ENCODE measurements at regions not wholly inside any gene's neighbourhood (a gene's known extent, or its start where the extent isn't known, plus 50 kb on each side); places are given as distances from the start of the nearest gene placed in this dataset.

DNA sequence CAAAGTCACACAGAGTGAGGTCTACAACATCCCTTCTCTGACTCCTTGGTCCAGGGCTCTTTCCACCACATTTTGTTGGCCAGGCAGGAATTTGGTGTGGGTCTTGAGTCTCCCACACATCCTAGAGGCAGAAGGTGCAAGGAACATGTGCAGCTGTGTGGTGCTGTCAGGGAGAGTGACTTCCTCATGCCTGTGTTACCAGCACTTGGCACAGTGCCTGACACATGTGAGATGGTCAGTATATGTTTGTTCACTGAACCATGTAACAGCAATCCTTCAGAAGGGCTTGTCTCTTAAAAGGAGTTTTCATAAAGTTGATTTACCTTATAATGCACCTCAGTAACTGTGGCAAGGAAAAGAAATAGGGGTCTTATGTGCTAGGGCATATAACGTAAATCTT is 168.5 kb downstream of the CDC5L start:
- TF ChIP-seq POLR2A (IDR thresholded peaks at IDR 0.05) = no peak
- TF ChIP-seq, protein P1, sequence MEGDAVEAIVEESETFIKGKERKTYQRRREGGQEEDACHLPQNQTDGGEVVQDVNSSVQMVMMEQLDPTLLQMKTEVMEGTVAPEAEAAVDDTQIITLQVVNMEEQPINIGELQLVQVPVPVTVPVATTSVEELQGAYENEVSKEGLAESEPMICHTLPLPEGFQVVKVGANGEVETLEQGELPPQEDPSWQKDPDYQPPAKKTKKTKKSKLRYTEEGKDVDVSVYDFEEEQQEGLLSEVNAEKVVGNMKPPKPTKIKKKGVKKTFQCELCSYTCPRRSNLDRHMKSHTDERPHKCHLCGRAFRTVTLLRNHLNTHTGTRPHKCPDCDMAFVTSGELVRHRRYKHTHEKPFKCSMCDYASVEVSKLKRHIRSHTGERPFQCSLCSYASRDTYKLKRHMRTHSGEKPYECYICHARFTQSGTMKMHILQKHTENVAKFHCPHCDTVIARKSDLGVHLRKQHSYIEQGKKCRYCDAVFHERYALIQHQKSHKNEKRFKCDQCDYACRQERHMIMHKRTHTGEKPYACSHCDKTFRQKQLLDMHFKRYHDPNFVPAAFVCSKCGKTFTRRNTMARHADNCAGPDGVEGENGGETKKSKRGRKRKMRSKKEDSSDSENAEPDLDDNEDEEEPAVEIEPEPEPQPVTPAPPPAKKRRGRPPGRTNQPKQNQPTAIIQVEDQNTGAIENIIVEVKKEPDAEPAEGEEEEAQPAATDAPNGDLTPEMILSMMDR (IDR thresholded peaks at IDR 0.05) = no peak
- no peak for DNase-seq
- peaks cover 0 to 3% of the 10 kb centered on the region in 2 donors for H3K27me3 ChIP-seq
- no peak overlapping the region for H3K4me3 ChIP-seq
- H3K36me3 ChIP-seq = no peaks in the 10 kb centered on the region
- H3K9me3 ChIP-seq = no peaks in the 10 kb centered on the region
- H3K27ac ChIP-seq = no peak overlapping the region
- peaks cover 0 to under 1% (median 0%) of the 10 kb centered on the region in 4 donors for H3K4me1 ChIP-seq

DNA sequence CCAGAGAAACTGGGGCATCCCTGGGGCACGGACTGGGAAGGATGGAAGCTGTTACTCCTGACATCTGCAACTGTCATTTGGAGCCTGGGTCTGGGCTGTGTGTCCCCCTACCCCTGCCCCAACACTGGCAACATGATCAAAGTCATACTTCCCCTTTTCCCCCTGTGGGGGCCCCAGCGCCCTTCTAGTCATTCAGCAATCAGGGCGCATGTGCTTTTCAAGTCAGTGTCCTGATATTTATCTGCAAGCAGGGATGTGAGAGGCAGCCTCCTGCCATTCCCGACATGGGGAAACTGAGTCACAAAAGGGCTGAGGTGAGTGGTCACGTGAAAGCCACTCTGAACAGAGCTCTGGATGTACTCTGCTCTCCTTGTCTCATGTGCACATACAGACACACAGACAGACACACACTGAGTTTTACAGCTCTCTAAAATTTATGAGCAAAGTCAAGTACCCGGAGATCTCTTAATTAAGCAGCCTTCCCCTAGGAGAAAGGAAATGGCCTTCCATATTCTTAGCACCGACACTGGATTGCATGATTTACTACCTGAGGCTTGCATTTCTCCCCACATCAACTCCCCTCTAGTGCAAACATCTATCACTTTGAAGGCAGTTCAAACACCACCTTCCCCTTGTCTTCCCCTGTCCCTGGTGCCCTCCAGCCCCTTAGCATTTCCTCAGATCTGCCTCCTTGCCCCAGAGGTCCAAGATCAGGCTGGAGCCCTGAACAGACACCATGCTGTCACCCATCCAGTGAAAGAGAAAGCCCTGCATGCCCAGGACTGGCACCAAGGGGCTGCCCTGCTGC is 170.7 kb downstream of the CDC5L start:
- H3K27ac ChIP-seq = no peak overlapping the region
- H3K9me3 ChIP-seq = no peaks in the 10 kb centered on the region
- no peak for DNase-seq
- H3K36me3 ChIP-seq = no peaks in the 10 kb centered on the region
- no peak for TF ChIP-seq POLR2A (IDR thresholded peaks at IDR 0.05)
- TF ChIP-seq, protein P1 (IDR thresholded peaks at IDR 0.05) = no peak
- no peak overlapping the region for H3K4me3 ChIP-seq
- H3K4me1 ChIP-seq = peaks cover 0 to 5% (median 0%) of the 10 kb centered on the region in 4 donors
- peaks cover 0 to 4% of the 10 kb centered on the region in 2 donors for H3K27me3 ChIP-seq

DNA sequence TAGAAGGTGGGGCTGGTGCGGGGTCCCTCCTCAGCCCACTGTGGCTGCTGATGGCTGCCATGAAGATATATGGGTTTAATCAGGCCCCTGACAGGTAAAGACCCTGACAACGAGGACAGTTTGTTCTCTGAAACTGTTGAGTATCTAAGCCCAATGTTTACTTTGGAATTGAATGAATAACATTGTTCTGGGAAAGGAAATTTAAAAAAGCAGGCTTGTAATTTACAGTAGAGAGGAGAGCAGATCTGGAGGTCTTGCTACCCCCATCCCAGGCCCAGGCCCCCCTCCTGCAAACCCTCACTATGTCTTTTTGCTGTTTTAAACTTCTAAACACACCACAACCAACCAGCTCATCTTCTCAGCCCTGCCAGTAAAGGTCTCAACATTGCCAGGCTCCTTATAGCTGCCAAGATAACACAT is 171.3 kb downstream of the CDC5L start:
- Histone ChIP-seq H3K4me3 (no peak overlapping the region), H3K4me1 (peaks cover 0 to 5% (median 0%) of the 10 kb centered on the region in 4 donors), H3K27me3 (peaks cover 0 to 4% of the 10 kb centered on the region in 2 donors), H3K27ac (no peak overlapping the region), H3K9me3 (no peaks in the 10 kb centered on the region), H3K36me3 (no peaks in the 10 kb centered on the region)
- TF ChIP-seq, protein P1 (IDR thresholded peaks at IDR 0.05) = no peak
- no peak for TF ChIP-seq POLR2A (IDR thresholded peaks at IDR 0.05)
- DNase-seq = no peak

DNA sequence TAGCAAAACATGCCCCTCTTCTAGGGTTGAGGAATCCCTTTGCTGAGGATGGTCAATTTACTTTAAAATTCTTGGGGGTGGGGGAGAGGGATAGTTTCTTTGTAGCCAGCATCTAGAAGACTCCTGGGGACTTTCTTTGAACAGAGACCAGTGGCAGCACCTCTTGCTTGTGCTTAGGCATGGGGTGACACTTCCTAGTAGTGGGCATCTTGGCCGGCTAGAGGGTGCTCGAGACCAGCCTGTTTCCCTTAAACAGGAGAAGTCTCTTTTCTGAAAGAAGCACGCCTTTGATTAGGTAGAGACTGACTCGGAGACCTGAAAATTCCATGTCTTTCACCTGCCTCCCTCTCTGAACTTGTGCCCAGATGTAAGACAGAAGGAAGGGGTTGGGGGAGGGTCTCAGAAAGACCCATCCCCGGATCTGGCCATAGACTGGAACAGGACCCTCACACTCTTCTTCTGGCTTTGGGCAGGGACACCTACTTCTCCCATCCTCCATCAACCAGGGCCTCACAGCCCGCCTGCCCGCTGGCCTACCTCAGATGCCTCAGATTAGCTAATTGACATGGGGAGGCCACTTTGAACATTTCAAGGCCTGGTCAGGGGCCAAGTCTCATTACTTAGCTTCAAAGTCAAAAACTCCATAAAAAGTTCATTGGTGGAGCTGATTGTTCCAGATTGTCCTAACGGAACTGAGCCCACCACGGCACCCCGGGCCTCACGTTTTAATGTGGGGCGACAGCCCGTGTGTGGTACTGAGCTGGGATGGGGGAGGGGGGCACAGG is 172.2 kb downstream of the CDC5L start:
- H3K36me3 ChIP-seq = no peaks in the 10 kb centered on the region
- DNase-seq = no peak
- no peaks in the 10 kb centered on the region for H3K9me3 ChIP-seq
- TF ChIP-seq, protein P1 (IDR thresholded peaks at IDR 0.05) = no peak
- TF ChIP-seq POLR2A (IDR thresholded peaks at IDR 0.05) = no peak
- H3K27me3 ChIP-seq = peaks cover 0 to 4% of the 10 kb centered on the region in 2 donors
- no peak overlapping the region for H3K27ac ChIP-seq
- peaks cover 0 to 5% (median 0%) of the 10 kb centered on the region in 4 donors for H3K4me1 ChIP-seq
- H3K4me3 ChIP-seq = no peak overlapping the region

DNA sequence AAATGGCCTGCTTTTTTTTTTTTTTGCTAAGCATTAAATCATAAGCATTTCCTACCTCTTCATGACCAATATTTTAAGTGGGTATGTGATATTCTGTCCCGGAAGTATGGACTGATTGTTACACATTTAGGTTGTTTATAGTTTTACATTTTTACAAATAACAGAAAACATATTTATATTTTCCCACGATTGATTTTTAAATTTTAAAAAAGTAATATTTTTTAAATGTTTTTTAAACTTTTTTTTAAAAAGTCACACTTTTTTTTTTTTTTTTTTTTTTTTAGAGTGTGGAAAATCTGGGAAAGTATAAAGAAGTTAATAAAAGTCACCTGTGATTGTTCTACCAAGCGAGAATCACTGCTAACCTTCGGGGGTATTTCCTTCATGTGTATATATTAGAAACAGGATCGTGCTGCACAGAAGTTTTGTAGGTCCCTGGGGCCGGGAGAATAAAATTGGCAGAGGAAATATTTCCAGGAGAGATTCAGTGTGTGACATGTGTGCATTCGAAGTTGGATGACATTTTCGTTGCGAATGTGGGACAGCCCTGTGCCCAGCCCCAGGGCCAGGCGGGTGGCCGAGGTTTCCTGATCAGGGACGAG is 173.1 kb downstream of the CDC5L start:
- Histone ChIP-seq H3K36me3 (no peaks in the 10 kb centered on the region), H3K27me3 (peaks cover 0 to 4% of the 10 kb centered on the region in 2 donors), H3K27ac (no peak overlapping the region), H3K9me3 (no peaks in the 10 kb centered on the region), H3K4me1 (peaks cover 0 to 5% (median 0%) of the 10 kb centered on the region in 4 donors), H3K4me3 (no peak overlapping the region)
- TF ChIP-seq, protein P1 (IDR thresholded peaks at IDR 0.05) = no peak
- TF ChIP-seq POLR2A (IDR thresholded peaks at IDR 0.05) = no peak
- DNase-seq = no peak

Data from Peyer's patch (tissue), 4 donors.